ENCODE measurements at regions not wholly inside any gene's neighbourhood (a gene's known extent, or its start where the extent isn't known, plus 50 kb on each side); places are given as distances from the start of the nearest gene placed in this dataset.

- Histone ChIP-seq H3K36me3 (ENCODE audit: control insufficient read depth in 1 of 2, insufficient read depth in 2 of 2, low read length in 1 of 2) (no peaks in the 10 kb centered on the region), H3K9me3 (ENCODE audit: control insufficient read depth, low read length) (no peaks in the 10 kb centered on the region)
- WGBS, 2 donors, result 85 to 86% methylated on average over 2 of the region's 2 CpGs
Measured at GRCh38 chr3:30103186-30103585, 503.2 kb upstream of the TGFBR2 start.

GRCh38 chr3:30107531-30107930 is 498.9 kb upstream of the TGFBR2 start:
- Histone ChIP-seq H3K27me3 (ENCODE audit: control insufficient read depth in 1 of 2, insufficient read depth in 2 of 2, low read length in 1 of 2) (no peaks in the 10 kb centered on the region), H3K4me3 (ENCODE audit: low read length in 2 of 2) (no peak overlapping the region), H3K27ac (ENCODE audit: low read depth in 1 of 2, low read length in 2 of 2) (no peak overlapping the region), H3K4me1 (ENCODE audit: control insufficient read depth in 1 of 2, insufficient read depth in 2 of 2, low read length in 2 of 2) (no peaks in the 10 kb centered on the region), H3K9me3 (ENCODE audit: control insufficient read depth, low read length) (no peaks in the 10 kb centered on the region), H3K36me3 (ENCODE audit: control insufficient read depth in 1 of 2, insufficient read depth in 2 of 2, low read length in 1 of 2) (no peaks in the 10 kb centered on the region)
- intact Hi-C loops (cut with DNase I), result no loop called here
- 83 to 88% methylated on average over 4 of the region's 4 CpGs for WGBS, 2 donors
- no peak for ATAC-seq (ENCODE audit: low FRiP score)
- no peak for DNase-seq

More at GRCh38 chr3:30103186-30103585, 503.2 kb upstream of the TGFBR2 start:
- Histone ChIP-seq H3K4me1 (ENCODE audit: control insufficient read depth in 1 of 2, insufficient read depth in 2 of 2, low read length in 2 of 2) (no peaks in the 10 kb centered on the region), H3K27ac (ENCODE audit: low read depth in 1 of 2, low read length in 2 of 2) (no peak overlapping the region), H3K27me3 (ENCODE audit: control insufficient read depth in 1 of 2, insufficient read depth in 2 of 2, low read length in 1 of 2) (no peaks in the 10 kb centered on the region), H3K4me3 (ENCODE audit: low read length in 2 of 2) (no peak overlapping the region)
- ATAC-seq (ENCODE audit: low FRiP score) (no peak), DNase-seq (no peak)
- intact Hi-C loops (cut with DNase I), result no loop called here

- intact Hi-C loops (cut with DNase I), result loop anchor here (2.0 to 5.0 kb wide), 2 partner anchors 85 to 580 kb away; no protein-coding TSS in a partner anchor
- Histone ChIP-seq H3K27ac (ENCODE audit: low read depth in 1 of 2, low read length in 2 of 2) (no peak overlapping the region), H3K4me1 (ENCODE audit: control insufficient read depth in 1 of 2, insufficient read depth in 2 of 2, low read length in 2 of 2) (peaks cover 0 to 2% of the 10 kb centered on the region in 2 donors), H3K36me3 (ENCODE audit: control insufficient read depth in 1 of 2, insufficient read depth in 2 of 2, low read length in 1 of 2) (no peaks in the 10 kb centered on the region), H3K27me3 (ENCODE audit: control insufficient read depth in 1 of 2, insufficient read depth in 2 of 2, low read length in 1 of 2) (no peaks in the 10 kb centered on the region), H3K9me3 (ENCODE audit: control insufficient read depth, low read length) (no peaks in the 10 kb centered on the region), H3K4me3 (ENCODE audit: low read length in 2 of 2) (no peak overlapping the region)
- DNase-seq, result no peak
- no peak for ATAC-seq (ENCODE audit: low FRiP score)
- WGBS, 2 donors, result 78 to 85% methylated on average over 1 of the region's 1 CpG
Measured at GRCh38 chr3:30112411-30112810, 494.0 kb upstream of the TGFBR2 start.

GRCh38 chr3:30112902-30113484 is 493.4 kb upstream of the TGFBR2 start:
- Histone ChIP-seq H3K27ac (ENCODE audit: low read depth in 1 of 2, low read length in 2 of 2) (no peak overlapping the region), H3K4me1 (ENCODE audit: control insufficient read depth in 1 of 2, insufficient read depth in 2 of 2, low read length in 2 of 2) (peaks cover 0 to 2% of the 10 kb centered on the region in 2 donors), H3K4me3 (ENCODE audit: low read length in 2 of 2) (no peak overlapping the region), H3K27me3 (ENCODE audit: control insufficient read depth in 1 of 2, insufficient read depth in 2 of 2, low read length in 1 of 2) (no peaks in the 10 kb centered on the region), H3K36me3 (ENCODE audit: control insufficient read depth in 1 of 2, insufficient read depth in 2 of 2, low read length in 1 of 2) (no peaks in the 10 kb centered on the region), H3K9me3 (ENCODE audit: control insufficient read depth, low read length) (no peaks in the 10 kb centered on the region)
- ATAC-seq (ENCODE audit: low FRiP score), result no peak
- 1 to 30% methylated on average over 1 of the region's 1 CpG for WGBS, 2 donors
- intact Hi-C loops (cut with DNase I), result loop anchor here (2.0 to 5.0 kb wide), 2 partner anchors 84 to 580 kb away; no protein-coding TSS in a partner anchor
- DNase-seq, result no peak

GRCh38 chr3:30113906-30114305 is 492.5 kb upstream of the TGFBR2 start:
- 83 to 88% methylated on average over 3 of the region's 3 CpGs for WGBS, 2 donors
- no peak overlapping the region for H3K27ac ChIP-seq (ENCODE audit: low read depth in 1 of 2, low read length in 2 of 2)
- H3K36me3 ChIP-seq (ENCODE audit: control insufficient read depth in 1 of 2, insufficient read depth in 2 of 2, low read length in 1 of 2), result no peaks in the 10 kb centered on the region
- H3K27me3 ChIP-seq (ENCODE audit: control insufficient read depth in 1 of 2, insufficient read depth in 2 of 2, low read length in 1 of 2), result no peaks in the 10 kb centered on the region
- peaks cover 0 to 2% of the 10 kb centered on the region in 2 donors for H3K4me1 ChIP-seq (ENCODE audit: control insufficient read depth in 1 of 2, insufficient read depth in 2 of 2, low read length in 2 of 2)
- intact Hi-C loops (cut with DNase I), result loop anchor here (2.0 to 5.0 kb wide), 2 partner anchors 83 to 579 kb away; no protein-coding TSS in a partner anchor
- DNase-seq (no peak), ATAC-seq (ENCODE audit: low FRiP score) (no peak)
- no peaks in the 10 kb centered on the region for H3K9me3 ChIP-seq (ENCODE audit: control insufficient read depth, low read length)
- no peak overlapping the region for H3K4me3 ChIP-seq (ENCODE audit: low read length in 2 of 2)

GRCh38 chr3:30114918-30115317 is 491.5 kb upstream of the TGFBR2 start:
- ATAC-seq (ENCODE audit: low FRiP score), result no peak
- intact Hi-C loops (cut with DNase I), result loop anchor here (5.0 kb wide), 1 partner anchor 82 kb away; no protein-coding TSS in a partner anchor
- no peaks in the 10 kb centered on the region for H3K9me3 ChIP-seq (ENCODE audit: control insufficient read depth, low read length)
- H3K27me3 ChIP-seq (ENCODE audit: control insufficient read depth in 1 of 2, insufficient read depth in 2 of 2, low read length in 1 of 2), result no peaks in the 10 kb centered on the region
- WGBS, 2 donors, result 83 to 91% methylated on average over 2 of the region's 2 CpGs
- no peak overlapping the region for H3K27ac ChIP-seq (ENCODE audit: low read depth in 1 of 2, low read length in 2 of 2)
- H3K4me3 ChIP-seq (ENCODE audit: low read length in 2 of 2), result no peak overlapping the region
- no peaks in the 10 kb centered on the region for H3K36me3 ChIP-seq (ENCODE audit: control insufficient read depth in 1 of 2, insufficient read depth in 2 of 2, low read length in 1 of 2)
- H3K4me1 ChIP-seq (ENCODE audit: control insufficient read depth in 1 of 2, insufficient read depth in 2 of 2, low read length in 2 of 2), result peaks cover 0 to 2% of the 10 kb centered on the region in 2 donors
- DNase-seq, result no peak

GRCh38 chr3:30122359-30122758 is 484.0 kb upstream of the TGFBR2 start:
- Histone ChIP-seq H3K4me1 (ENCODE audit: control insufficient read depth in 1 of 2, insufficient read depth in 2 of 2, low read length in 2 of 2) (no peaks in the 10 kb centered on the region), H3K27me3 (ENCODE audit: control insufficient read depth in 1 of 2, insufficient read depth in 2 of 2, low read length in 1 of 2) (no peaks in the 10 kb centered on the region), H3K27ac (ENCODE audit: low read depth in 1 of 2, low read length in 2 of 2) (no peak overlapping the region), H3K36me3 (ENCODE audit: control insufficient read depth in 1 of 2, insufficient read depth in 2 of 2, low read length in 1 of 2) (no peaks in the 10 kb centered on the region), H3K9me3 (ENCODE audit: control insufficient read depth, low read length) (no peaks in the 10 kb centered on the region), H3K4me3 (ENCODE audit: low read length in 2 of 2) (no peak overlapping the region)
- 77 to 88% methylated on average over 1 of the region's 1 CpG for WGBS, 2 donors
- ATAC-seq (ENCODE audit: low FRiP score) (no peak), DNase-seq (no peak)
- intact Hi-C loops (cut with DNase I), result no loop called here

- intact Hi-C loops (cut with DNase I), result no loop called here
- Histone ChIP-seq H3K27me3 (ENCODE audit: control insufficient read depth in 1 of 2, insufficient read depth in 2 of 2, low read length in 1 of 2) (no peaks in the 10 kb centered on the region), H3K36me3 (ENCODE audit: control insufficient read depth in 1 of 2, insufficient read depth in 2 of 2, low read length in 1 of 2) (no peaks in the 10 kb centered on the region), H3K4me1 (ENCODE audit: control insufficient read depth in 1 of 2, insufficient read depth in 2 of 2, low read length in 2 of 2) (no peaks in the 10 kb centered on the region), H3K27ac (ENCODE audit: low read depth in 1 of 2, low read length in 2 of 2) (no peak overlapping the region), H3K9me3 (ENCODE audit: control insufficient read depth, low read length) (no peaks in the 10 kb centered on the region), H3K4me3 (ENCODE audit: low read length in 2 of 2) (no peak overlapping the region)
- no peak for ATAC-seq (ENCODE audit: low FRiP score)
- no peak for DNase-seq
- 96 to 99% methylated on average over 3 of the region's 3 CpGs for WGBS, 2 donors
Measured at GRCh38 chr3:30123224-30123623, 483.2 kb upstream of the TGFBR2 start.

- Histone ChIP-seq H3K4me3 (ENCODE audit: low read length in 2 of 2) (no peak overlapping the region), H3K36me3 (ENCODE audit: control insufficient read depth in 1 of 2, insufficient read depth in 2 of 2, low read length in 1 of 2) (no peaks in the 10 kb centered on the region), H3K27me3 (ENCODE audit: control insufficient read depth in 1 of 2, insufficient read depth in 2 of 2, low read length in 1 of 2) (no peaks in the 10 kb centered on the region), H3K9me3 (ENCODE audit: control insufficient read depth, low read length) (no peaks in the 10 kb centered on the region), H3K27ac (ENCODE audit: low read depth in 1 of 2, low read length in 2 of 2) (no peak overlapping the region), H3K4me1 (ENCODE audit: control insufficient read depth in 1 of 2, insufficient read depth in 2 of 2, low read length in 2 of 2) (no peaks in the 10 kb centered on the region)
- intact Hi-C loops (cut with DNase I), result no loop called here
- WGBS, 2 donors, result 90 to 100% methylated on average over 1 of the region's 1 CpG
- ATAC-seq (ENCODE audit: low FRiP score) (no peak), DNase-seq (no peak)
Measured at GRCh38 chr3:30123755-30124154, 482.6 kb upstream of the TGFBR2 start.

Measured in aorta (tissue), 5 donors.